SK-N-SH treated with all-trans-retinoic acid at 6 μM for 48 hours (cell line): ENCODE measurements at regions not wholly inside any gene's neighbourhood (a gene's known extent, or its start where the extent isn't known, plus 50 kb on each side); places are given as distances from the start of the nearest gene placed in this dataset.

Experiments used
- ATAC-seq: fragments of 200-7000 bp; cut with Tn5 transposase; 3 replicates; pipeline ENCODE4 v1.9.1; 2020; ENCODE audit warnings: mild to moderate bottlenecking, moderate library complexity
- ARNTL ChIP-seq: fragments of 450-650 bp; formaldehyde crosslinking; IDR thresholded peaks from 2 replicates; pipeline ENCODE4 v1.5.0; 2020; ENCODE audit warnings: low read depth, mild to moderate bottlenecking, moderate library complexity, borderline replicate concordance
- BACH2 ChIP-seq: fragments of 250-450 bp; sonication (Bioruptor Pico); IDR thresholded peaks from 2 replicates; pipeline ENCODE4 v1.9.0; 2021; ENCODE audit warnings: mild to moderate bottlenecking, borderline replicate concordance
- CSDC2 ChIP-seq: fragments of 250-450 bp; sonication (Bioruptor Pico); IDR thresholded peaks from 2 replicates; pipeline ENCODE4 v1.5.0; 2020; ENCODE audit warnings: mild to moderate bottlenecking, moderate library complexity
- ESRRG ChIP-seq: fragments of 250-450 bp; sonication (Bioruptor Pico); IDR thresholded peaks from 2 replicates; pipeline ENCODE4 v1.6.1; 2021; ENCODE audit warnings: mild to moderate bottlenecking
- ISL1 ChIP-seq: fragments of 250-450 bp; sonication (Bioruptor Pico); IDR thresholded peaks from 2 replicates; pipeline ENCODE4 v2.1.2; 2022; ENCODE audit warnings: mild to moderate bottlenecking, moderate library complexity
- SNAI2 ChIP-seq: fragments of 250-450 bp; sonication (Bioruptor Pico); IDR thresholded peaks from 2 replicates; pipeline ENCODE4 v1.5.0; 2020; ENCODE audit warnings: mild to moderate bottlenecking, moderate library complexity
- TCF4 ChIP-seq: fragments of 250-450 bp; sonication (Bioruptor Pico); IDR thresholded peaks from 2 replicates; pipeline ENCODE4 v1.8.0; 2021; ENCODE audit warnings: mild to moderate bottlenecking, moderate library complexity, borderline replicate concordance
- TOX ChIP-seq: fragments of 250-450 bp; sonication (Bioruptor Pico); IDR thresholded peaks from 2 replicates; pipeline ENCODE4 v1.8.0; 2021; ENCODE audit warnings: mild to moderate bottlenecking, moderate library complexity, borderline replicate concordance
- ZC3H10 ChIP-seq: fragments of 250-450 bp; sonication (Bioruptor Pico); IDR thresholded peaks from 2 replicates; pipeline ENCODE4 v1.5.1; 2021; ENCODE audit warnings: mild to moderate bottlenecking, moderate library complexity
- ZFP3 ChIP-seq: fragments of 250-450 bp; sonication (Bioruptor Pico); IDR thresholded peaks from 2 replicates; pipeline ENCODE4 v1.5.0; 2020; ENCODE audit warnings: mild to moderate bottlenecking, moderate library complexity
- ZFP30 ChIP-seq: fragments of 450-650 bp; formaldehyde crosslinking; IDR thresholded peaks from 2 replicates; pipeline ENCODE4 v1.5.0; 2022; ENCODE audit warnings: mild to moderate bottlenecking, moderate library complexity
- ZNF565 ChIP-seq: fragments of 450-650 bp; formaldehyde crosslinking; conservative IDR thresholded peaks from 2 replicates; pipeline ENCODE4 v1.5.0; 2020; ENCODE audit warnings: low read depth, mild to moderate bottlenecking, moderate library complexity
- ZNF70 ChIP-seq: fragments of 450-650 bp; formaldehyde crosslinking; IDR thresholded peaks from 2 replicates; pipeline ENCODE4 v1.5.0; 2020; ENCODE audit warnings: mild to moderate bottlenecking, moderate library complexity
- ZNF8 ChIP-seq: fragments of 450-650 bp; formaldehyde crosslinking; IDR thresholded peaks from 2 replicates; pipeline ENCODE4 v1.5.0; 2020; ENCODE audit warnings: mild to moderate bottlenecking, moderate library complexity
- TF ChIP-seq, protein P1 (sequence below): fragments of 250-450 bp; sonication (Bioruptor Pico); IDR thresholded peaks from 2 replicates; pipeline ENCODE4 v1.8.0; 2021; ENCODE audit warnings: low read depth, mild to moderate bottlenecking, moderate library complexity, borderline replicate concordance
- TF ChIP-seq, protein P2 (sequence below): fragments of 250-450 bp; sonication (Bioruptor Pico); IDR thresholded peaks from 2 replicates; pipeline ENCODE4 v1.5.1; 2020; ENCODE audit warnings: low read depth, mild to moderate bottlenecking, moderate library complexity
- TF ChIP-seq, protein P3 (sequence below): fragments of 250-450 bp; sonication (Bioruptor Pico); IDR thresholded peaks from 2 replicates; pipeline ENCODE4 v1.8.0; 2020; ENCODE audit warnings: mild to moderate bottlenecking, moderate library complexity, borderline replicate concordance
- TF ChIP-seq, protein P4 (sequence below): fragments of 250-450 bp; sonication (Bioruptor Pico); IDR thresholded peaks from 2 replicates; pipeline ENCODE4 v1.5.0; 2020; ENCODE audit warnings: mild to moderate bottlenecking, moderate library complexity

DNA sequence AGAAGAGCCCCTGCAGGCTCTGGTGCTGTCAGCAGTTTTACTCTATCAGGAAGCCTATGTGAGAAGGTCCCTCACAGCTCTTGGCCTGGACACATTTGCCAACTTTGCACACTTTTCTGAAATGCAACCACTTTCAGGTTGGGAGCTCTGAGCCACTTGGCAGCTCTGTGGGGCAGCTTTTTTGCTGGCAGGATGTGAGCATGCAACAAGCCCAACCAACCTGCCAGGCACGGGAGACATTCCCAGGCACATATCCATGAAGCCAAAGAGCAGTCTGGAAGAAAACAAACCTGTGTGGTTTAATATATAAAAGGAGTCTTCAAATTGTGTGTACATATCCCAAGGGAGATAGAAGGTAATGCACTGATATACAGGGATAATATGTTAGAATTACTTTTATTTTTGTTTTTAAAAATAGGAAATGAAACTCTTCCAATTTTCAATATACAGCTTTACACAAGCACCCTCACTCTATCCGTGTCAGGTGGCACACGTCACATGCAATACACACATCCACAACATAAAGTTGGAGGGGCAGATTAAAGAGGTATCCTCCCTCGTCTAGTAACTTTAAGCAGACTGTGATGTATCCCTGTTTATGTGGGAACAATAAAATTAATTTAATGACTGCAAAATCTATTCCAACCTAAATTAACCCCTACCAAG lies 57.4 kb upstream of the COX10 start (continued):
- TF ChIP-seq, protein P1, sequence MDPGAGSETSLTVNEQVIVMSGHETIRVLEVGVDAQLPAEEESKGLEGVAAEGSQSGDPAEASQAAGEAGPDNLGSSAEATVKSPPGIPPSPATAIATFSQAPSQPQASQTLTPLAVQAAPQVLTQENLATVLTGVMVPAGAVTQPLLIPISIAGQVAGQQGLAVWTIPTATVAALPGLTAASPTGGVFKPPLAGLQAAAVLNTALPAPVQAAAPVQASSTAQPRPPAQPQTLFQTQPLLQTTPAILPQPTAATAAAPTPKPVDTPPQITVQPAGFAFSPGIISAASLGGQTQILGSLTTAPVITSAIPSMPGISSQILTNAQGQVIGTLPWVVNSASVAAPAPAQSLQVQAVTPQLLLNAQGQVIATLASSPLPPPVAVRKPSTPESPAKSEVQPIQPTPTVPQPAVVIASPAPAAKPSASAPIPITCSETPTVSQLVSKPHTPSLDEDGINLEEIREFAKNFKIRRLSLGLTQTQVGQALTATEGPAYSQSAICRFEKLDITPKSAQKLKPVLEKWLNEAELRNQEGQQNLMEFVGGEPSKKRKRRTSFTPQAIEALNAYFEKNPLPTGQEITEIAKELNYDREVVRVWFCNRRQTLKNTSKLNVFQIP (CRISPR knock-in tag), result no peak

DNA sequence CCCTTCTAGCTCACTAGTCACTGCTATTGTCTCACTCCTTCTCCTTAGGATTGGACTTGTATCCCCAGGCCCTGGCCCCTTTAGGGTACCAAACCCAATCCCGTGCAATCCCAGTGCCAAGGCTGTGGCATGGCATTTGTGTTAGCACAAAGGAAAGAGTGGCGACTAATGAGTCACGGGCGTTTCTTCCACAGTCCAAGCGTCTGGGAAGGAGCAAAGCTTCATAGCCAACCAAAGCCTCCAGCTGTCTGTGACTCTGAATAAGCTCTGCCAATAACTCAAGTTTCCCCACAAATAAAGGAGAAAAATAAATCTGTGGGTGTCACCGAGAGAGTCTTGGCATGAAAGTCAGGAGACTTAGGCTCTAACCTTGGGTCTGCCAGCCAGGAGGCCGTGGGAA lies 54.6 kb upstream of the COX10 start:
- ATAC-seq, result no peak
- TF ChIP-seq ZFP3, result no peak

DNA sequence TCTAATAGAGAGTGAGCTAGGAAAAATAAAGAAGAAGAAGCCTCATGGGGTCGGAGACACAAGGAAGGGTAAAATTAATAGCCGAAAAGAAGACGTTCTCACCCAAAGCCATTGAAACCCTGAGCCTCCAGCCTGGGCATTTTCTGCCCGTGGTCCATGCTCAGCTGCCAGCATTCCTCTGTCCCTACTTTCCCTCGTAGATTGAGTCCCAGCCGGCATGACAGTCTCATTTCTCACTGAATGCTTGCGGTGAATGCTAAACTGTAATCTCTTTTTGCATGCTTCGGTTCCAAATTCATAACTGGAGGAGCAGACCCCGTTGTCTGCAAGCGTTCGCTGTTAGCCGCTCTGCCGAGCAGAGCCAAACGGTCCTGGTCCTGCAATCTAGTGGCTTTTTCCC lies 54.0 kb upstream of the COX10 start:
- peak; percentile 31; the same call in 2 of the 3 replicates for ATAC-seq
- no peak for TF ChIP-seq CSDC2
- no peak for TF ChIP-seq ZNF565 (CRISPR knock-in tag)
- no peak for TF ChIP-seq TOX
- TF ChIP-seq ZNF70 (CRISPR knock-in tag), result no peak
- TF ChIP-seq, protein P2, sequence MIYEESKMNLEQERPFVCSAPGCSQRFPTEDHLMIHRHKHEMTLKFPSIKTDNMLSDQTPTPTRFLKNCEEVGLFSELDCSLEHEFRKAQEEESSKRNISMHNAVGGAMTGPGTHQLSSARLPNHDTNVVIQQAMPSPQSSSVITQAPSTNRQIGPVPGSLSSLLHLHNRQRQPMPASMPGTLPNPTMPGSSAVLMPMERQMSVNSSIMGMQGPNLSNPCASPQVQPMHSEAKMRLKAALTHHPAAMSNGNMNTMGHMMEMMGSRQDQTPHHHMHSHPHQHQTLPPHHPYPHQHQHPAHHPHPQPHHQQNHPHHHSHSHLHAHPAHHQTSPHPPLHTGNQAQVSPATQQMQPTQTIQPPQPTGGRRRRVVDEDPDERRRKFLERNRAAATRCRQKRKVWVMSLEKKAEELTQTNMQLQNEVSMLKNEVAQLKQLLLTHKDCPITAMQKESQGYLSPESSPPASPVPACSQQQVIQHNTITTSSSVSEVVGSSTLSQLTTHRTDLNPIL (CRISPR knock-in tag), result no peak
- no peak for TF ChIP-seq ISL1
- no peak for TF ChIP-seq BACH2
- no peak for TF ChIP-seq ZFP30 (CRISPR knock-in tag)
- no peak for TF ChIP-seq ZC3H10
- TF ChIP-seq ZNF8 (CRISPR knock-in tag), result no peak
- no peak for TF ChIP-seq ESRRG
- TF ChIP-seq ARNTL (CRISPR knock-in tag), result no peak
- TF ChIP-seq, protein P1 (CRISPR knock-in tag), result no peak

DNA sequence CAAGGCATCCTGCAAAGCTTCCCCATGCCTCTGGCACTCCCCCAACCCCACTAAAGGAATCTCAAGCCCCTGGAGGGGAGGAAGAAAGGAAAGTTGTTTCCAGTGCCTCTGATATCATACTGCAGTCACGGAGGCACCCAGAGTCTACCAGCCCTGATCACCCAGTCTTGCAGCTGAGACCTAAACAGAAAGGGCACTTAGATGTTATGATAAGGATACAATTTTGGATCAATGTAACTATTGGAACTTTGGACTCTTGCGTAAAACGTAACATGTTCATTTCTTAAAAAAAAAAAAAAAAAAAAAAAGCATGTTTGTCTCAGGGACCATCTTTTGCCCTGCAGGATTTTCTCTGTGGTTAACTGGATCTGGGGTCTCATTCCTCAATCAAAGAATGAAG lies 52.4 kb upstream of the COX10 start:
- no peak for ATAC-seq
- TF ChIP-seq TOX (no peak), SNAI2 (no peak), CSDC2 (no peak), BACH2 (no peak), ISL1 (no peak), ZNF8 (CRISPR knock-in tag) (no peak)
- TF ChIP-seq, protein P1 (CRISPR knock-in tag), result no peak
- TF ChIP-seq, protein P3, sequence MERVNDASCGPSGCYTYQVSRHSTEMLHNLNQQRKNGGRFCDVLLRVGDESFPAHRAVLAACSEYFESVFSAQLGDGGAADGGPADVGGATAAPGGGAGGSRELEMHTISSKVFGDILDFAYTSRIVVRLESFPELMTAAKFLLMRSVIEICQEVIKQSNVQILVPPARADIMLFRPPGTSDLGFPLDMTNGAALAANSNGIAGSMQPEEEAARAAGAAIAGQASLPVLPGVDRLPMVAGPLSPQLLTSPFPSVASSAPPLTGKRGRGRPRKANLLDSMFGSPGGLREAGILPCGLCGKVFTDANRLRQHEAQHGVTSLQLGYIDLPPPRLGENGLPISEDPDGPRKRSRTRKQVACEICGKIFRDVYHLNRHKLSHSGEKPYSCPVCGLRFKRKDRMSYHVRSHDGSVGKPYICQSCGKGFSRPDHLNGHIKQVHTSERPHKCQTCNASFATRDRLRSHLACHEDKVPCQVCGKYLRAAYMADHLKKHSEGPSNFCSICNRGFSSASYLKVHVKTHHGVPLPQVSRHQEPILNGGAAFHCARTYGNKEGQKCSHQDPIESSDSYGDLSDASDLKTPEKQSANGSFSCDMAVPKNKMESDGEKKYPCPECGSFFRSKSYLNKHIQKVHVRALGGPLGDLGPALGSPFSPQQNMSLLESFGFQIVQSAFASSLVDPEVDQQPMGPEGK (CRISPR knock-in tag), result no peak

DNA sequence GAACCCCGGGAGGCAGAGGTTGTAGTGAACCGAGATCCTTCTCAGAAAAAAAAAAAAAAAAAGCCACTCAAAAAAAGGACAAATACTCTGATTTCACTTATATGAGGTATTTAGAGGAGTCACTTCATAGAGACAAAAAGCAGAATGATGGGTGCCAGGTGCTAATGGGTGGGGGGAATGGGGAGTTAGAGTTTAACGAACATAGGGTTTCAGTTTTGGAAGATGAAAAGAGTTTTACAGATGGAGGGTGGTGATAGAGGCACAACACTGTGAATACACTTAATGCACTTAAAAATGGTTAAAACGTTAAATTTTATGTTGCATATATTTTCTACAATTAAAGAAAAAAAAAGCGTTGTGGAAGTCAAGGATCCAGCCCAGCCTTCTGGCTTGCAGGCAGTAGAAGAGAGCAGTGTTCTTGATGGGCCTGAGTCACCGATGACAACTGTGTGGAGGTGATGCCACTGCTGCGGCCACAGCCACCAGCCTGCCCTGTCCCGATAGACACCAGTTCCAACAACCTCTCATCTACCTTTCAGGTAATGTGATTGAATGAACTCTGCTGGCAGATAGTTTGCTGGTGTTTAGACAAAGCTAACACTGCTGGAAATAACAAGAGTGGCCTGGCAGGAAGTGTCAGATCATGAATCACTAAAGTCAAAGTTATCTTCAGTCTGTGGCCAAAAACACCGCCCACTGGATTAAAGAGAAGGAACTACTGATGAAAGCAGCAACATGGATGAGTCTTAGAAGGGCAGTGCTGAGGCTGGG lies 49.9 kb upstream of the COX10 start:
- TF ChIP-seq ZFP30 (CRISPR knock-in tag), result no peak
- TF ChIP-seq, protein P3 (CRISPR knock-in tag), result no peak
- TF ChIP-seq ZFP3, result no peak
- no peak for TF ChIP-seq CSDC2
- no peak for TF ChIP-seq ESRRG
- no peak for TF ChIP-seq TCF4
- TF ChIP-seq, protein P4, sequence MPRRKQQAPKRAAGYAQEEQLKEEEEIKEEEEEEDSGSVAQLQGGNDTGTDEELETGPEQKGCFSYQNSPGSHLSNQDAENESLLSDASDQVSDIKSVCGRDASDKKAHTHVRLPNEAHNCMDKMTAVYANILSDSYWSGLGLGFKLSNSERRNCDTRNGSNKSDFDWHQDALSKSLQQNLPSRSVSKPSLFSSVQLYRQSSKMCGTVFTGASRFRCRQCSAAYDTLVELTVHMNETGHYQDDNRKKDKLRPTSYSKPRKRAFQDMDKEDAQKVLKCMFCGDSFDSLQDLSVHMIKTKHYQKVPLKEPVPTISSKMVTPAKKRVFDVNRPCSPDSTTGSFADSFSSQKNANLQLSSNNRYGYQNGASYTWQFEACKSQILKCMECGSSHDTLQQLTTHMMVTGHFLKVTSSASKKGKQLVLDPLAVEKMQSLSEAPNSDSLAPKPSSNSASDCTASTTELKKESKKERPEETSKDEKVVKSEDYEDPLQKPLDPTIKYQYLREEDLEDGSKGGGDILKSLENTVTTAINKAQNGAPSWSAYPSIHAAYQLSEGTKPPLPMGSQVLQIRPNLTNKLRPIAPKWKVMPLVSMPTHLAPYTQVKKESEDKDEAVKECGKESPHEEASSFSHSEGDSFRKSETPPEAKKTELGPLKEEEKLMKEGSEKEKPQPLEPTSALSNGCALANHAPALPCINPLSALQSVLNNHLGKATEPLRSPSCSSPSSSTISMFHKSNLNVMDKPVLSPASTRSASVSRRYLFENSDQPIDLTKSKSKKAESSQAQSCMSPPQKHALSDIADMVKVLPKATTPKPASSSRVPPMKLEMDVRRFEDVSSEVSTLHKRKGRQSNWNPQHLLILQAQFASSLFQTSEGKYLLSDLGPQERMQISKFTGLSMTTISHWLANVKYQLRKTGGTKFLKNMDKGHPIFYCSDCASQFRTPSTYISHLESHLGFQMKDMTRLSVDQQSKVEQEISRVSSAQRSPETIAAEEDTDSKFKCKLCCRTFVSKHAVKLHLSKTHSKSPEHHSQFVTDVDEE (CRISPR knock-in tag), result no peak
- ATAC-seq, result no peak
